HG03520 (cell line): ENCODE measurements at regions not wholly inside any gene's neighbourhood (a gene's known extent, or its start where the extent isn't known, plus 50 kb on each side); places are given as distances from the start of the nearest gene placed in this dataset.
"Not testable (repeated sequence)": the region's sequence is repeated elsewhere in the genome, so short reads cannot be mapped to it uniquely, and the experiment has no call there.

Experiments
- ATAC-seq: cut with Tn5 transposase; IDR thresholded peaks from one replicate; pipeline ENCODE4 v1.9.1; 2021; ENCODE audit warnings: mild to moderate bottlenecking, moderate library complexity; ENCODE audit not compliant: unreplicated experiment

GRCh38 chr10:84908491-84908890, 580.1 kb downstream of the CCSER2 start:
- ATAC-seq, result no peak

GRCh38 chr10:84921701-84922100, 593.3 kb downstream of the CCSER2 start:
- no peak for ATAC-seq

GRCh38 chr10:84924131-84924530, 595.7 kb downstream of the CCSER2 start:
- no peak for ATAC-seq

GRCh38 chr10:84925495-84925894, 597.1 kb downstream of the CCSER2 start:
- ATAC-seq, result no peak

- ATAC-seq, result no peak
Measured at GRCh38 chr10:84933402-84933801, 605.0 kb downstream of the CCSER2 start.

- ATAC-seq, result no peak
Measured at GRCh38 chr10:84935772-84936171, 607.4 kb downstream of the CCSER2 start.

GRCh38 chr10:84938117-84938905, 609.9 kb downstream of the CCSER2 start:
- ATAC-seq, result no peak

GRCh38 chr10:84943541-84943940, 615.2 kb downstream of the CCSER2 start:
- no peak for ATAC-seq

GRCh38 chr10:84944187-84944586, 615.8 kb downstream of the CCSER2 start:
- peak; percentile 36 for ATAC-seq

- no peak for ATAC-seq
Measured at GRCh38 chr10:84945791-84946190, 617.4 kb downstream of the CCSER2 start.

GRCh38 chr10:84946904-84947303, 618.5 kb downstream of the CCSER2 start:
- no peak for ATAC-seq

- no peak for ATAC-seq
Measured at GRCh38 chr10:84948644-84949043, 620.3 kb downstream of the CCSER2 start.

GRCh38 chr10:84951616-84952015, 623.2 kb downstream of the CCSER2 start:
- no peak for ATAC-seq

GRCh38 chr10:84957427-84957826, 629.0 kb downstream of the CCSER2 start:
- no peak for ATAC-seq

GRCh38 chr10:84965468-84965867, 637.1 kb downstream of the CCSER2 start:
- no peak for ATAC-seq

- no peak for ATAC-seq
Measured at GRCh38 chr10:84966708-84967441, 638.5 kb downstream of the CCSER2 start.

- ATAC-seq, result not testable (repeated sequence)
Measured at GRCh38 chr10:84969297-84969696, 640.9 kb downstream of the CCSER2 start.

- ATAC-seq, result no peak
Measured at GRCh38 chr10:84987039-84987438, 658.6 kb downstream of the CCSER2 start.

- ATAC-seq, result no peak
Measured at GRCh38 chr10:84988011-84988410, 659.6 kb downstream of the CCSER2 start.

GRCh38 chr10:84990713-84991112, 662.3 kb downstream of the CCSER2 start:
- ATAC-seq, result no peak

GRCh38 chr10:84991301-84991700, 662.9 kb downstream of the CCSER2 start:
- ATAC-seq, result no peak
